HG03575 (cell line): ENCODE measurements at regions not wholly inside any gene's neighbourhood (a gene's known extent, or its start where the extent isn't known, plus 50 kb on each side); places are given as distances from the start of the nearest gene placed in this dataset.

ENCODE experiments used
- ATAC-seq: cut with Tn5 transposase; IDR thresholded peaks from one replicate; pipeline ENCODE4 v1.9.1; 2021; ENCODE audit not compliant: unreplicated experiment, insufficient number of reproducible peaks, low FRiP score; ENCODE audit errors: extremely low read depth

DNA sequence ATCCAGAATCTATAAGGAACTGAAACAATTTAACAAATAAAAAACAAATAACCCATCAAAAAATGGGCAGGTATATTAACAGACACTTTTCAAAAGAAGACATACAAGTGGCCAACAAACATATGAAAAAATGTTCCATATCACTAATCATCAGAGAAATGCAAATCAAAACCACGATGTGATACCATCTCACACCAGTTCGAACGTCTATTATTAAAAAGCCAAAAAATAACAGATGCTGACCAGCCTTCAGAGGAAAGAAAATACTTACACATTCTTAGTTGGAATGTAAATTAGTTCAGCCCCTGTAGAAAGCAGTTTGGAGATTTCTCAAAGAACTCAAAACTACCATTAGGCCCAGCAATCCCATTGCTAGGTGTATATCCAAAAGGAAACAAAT is 687.9 kb upstream of the AADAT start:
- ATAC-seq, result no peak

DNA sequence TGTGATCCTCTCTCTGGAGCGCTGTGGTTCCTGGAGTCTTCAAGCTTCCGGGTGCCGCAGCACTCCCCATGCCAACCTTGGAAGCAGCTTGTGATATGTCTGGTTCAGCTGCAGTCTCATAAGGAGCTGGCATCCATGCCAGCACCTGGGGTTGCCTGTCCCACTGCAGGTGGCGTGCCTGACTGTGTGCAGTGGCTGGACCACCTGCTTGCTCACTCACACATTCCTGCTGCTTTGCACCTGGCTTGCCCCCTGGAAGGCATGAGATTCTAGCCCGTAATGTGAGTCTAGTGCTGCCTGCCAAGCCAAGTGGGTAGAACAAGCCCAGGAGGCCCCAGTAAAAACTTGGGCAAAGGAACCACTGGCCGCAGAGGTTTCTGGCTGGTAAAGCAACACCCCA is 687.2 kb upstream of the AADAT start:
- ATAC-seq, result no peak

DNA sequence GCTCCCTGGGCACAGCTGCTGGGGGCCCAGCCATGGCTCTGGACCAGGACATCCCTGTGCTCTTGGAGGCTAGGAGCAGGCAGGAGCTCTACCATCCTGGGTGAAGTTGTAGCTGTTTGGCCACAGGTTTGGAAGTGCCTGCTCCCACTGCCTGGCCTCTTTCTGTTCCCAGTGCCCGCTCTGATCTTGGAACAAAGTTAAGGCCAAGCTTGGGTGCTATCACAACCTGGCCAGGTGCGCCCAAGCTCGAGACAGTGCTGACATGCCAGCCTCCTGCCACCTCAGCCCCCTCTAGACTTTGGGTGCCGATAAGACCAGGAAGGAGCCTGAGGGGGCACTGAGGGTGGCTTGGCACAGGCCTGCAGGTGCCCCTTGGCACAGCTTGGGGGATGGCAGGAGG is 686.1 kb upstream of the AADAT start:
- ATAC-seq, result no peak

DNA sequence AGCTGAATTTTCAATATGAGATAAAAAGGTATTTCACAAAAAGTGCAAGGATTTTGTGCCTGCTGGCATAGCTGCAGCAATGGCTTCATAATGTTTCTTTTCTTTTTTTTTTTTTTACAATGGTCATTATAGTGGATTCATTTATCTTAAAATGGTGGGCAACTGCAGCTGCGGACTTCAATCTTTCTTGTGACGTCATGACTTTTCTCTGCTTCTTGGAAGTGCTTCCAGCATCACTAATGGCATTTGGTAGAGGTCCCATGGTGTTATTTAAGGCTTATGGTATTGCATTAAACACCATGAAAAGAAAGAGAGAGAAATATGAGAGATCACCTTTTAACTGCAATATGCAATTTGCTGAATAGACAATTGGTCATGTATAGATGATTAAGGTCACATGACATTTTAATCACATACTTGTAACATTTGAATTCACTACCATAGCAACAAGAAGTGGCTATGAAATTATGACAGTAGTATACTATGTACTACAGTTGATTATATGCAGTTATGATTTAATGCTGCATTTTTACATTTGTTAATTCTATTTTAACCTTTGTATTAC is 684.0 kb upstream of the AADAT start:
- no peak for ATAC-seq

DNA sequence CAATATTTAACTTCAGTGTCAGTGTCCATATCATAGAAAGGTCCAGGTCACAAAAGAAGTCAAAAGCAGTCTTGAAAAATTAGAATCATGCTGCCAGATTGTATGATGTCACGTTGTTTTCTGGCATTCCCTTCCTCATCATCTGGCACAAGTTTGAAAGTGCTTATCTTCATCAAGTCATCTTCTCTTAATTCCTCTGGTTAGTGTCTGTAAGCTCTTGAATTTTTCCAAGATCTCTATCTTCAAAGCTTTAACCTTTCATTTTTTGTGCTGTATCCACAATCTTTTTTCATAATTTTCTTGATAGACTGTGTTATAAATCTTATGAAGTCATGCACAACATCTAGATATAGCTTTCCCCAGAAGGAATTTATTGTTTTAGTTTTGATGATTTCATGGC is 682.7 kb upstream of the AADAT start:
- no peak for ATAC-seq

DNA sequence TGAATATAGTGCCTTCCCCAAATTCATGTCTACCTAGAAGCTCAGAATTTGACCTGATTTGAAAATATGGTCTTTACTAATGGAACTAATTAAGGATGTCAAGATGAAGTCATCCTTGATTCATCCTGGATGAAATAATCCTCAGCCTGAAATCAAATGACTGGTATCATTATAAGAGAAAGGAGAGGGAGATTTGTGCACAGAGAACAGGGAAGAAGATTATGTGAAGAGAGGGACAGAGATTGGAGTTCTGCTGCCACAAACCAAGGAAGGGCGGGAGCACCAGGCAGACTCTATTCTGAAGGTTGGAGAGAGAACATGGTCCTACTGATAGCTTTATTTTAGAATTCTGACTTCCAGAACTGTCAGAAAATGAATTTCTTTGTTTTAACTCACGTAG is 680.9 kb upstream of the AADAT start:
- ATAC-seq, result no peak

DNA sequence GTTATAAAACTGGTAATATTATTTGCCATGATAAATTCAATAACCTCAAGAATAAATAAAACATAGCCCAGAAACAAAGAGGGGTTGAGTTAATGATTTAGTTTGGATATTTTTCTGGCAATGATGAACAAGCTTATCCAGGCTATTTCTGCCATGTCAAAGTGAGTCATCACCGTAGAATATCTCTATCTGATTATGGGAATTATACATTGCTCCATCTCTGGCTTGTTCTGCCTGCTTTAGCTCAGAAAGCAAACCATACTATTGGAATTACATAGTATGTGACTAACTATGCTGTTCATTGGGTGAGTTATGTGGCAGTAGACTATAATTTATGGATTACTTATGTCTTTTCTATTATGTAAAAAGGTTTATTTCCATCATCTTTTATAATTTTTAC is 680.1 kb upstream of the AADAT start:
- no peak for ATAC-seq

DNA sequence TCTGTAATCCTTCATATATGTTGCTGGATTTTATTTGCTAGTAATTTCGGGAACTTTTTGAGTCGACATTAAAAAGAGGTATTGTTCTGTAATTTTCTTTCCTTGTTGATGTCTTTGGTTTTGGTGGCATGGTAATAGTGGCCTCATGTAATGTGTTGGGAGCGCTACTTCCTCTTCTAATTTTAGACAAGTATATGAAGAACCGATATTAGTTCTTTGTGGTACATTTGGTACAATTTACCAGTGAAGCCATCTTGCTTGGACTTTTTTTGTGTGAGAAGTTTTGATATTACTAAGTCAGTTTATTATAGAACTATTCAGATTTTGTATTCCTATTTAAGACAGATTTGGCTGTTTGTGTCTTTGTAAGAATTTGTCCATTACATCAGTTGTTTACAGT is 669.2 kb upstream of the AADAT start:
- no peak for ATAC-seq

DNA sequence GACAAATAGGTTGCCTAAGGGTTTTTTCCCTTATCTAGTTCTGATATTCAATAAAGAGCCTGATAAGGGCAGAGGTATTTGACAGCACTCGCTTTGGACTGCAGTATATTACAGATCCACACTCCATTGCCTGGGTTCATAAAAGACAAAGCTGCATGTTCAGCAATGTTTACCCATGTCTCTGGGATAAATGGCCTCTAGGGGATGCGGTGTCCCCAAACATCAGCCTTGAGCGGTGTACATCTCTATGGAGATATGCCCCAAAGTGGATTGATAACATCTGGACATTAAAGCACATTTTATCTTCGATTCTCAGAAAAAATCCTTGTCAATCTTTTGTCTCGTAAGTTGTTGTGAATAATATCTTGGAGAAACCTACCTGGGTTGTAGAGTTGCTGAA is 660.8 kb upstream of the AADAT start:
- ATAC-seq, result no peak

DNA sequence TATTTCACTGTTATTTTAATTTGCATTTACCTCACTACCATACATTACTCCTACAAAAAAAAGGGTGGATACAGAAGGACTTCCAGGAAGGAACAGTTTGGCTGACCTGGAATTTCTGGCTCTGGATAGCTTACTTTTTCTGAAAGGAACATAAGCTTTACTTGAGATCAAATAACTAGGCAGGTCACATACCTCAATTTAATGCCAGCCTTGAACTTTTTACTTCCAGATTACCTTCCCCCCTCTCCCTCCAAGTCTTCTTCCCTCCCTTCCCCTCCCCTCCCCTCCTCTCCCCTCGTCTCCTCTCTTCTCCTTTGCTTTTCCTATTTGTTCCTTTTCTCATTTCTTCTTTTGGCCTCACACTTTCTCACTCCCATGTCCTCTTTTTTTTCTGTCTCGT is 659.2 kb upstream of the AADAT start:
- no peak for ATAC-seq

DNA sequence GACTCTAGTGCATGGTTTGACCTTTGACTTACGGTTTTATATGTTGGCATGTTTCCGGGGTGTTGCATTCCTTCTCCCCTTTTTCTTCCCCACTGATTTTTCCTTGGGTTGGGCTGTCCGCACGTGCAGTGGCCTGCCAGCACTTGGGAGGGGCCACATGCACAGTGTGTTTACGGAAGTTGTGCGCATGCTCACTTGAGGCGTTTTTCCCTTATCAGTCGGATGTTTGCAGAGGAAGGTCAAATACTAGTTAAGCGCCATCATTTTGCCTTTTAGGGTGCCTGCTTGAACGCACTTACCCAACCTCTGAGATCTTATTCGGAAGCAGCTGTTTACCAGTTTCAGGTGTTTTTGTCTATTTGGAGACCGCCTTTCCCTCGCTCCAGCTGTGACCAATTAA is 653.9 kb upstream of the AADAT start:
- ATAC-seq, result no peak

DNA sequence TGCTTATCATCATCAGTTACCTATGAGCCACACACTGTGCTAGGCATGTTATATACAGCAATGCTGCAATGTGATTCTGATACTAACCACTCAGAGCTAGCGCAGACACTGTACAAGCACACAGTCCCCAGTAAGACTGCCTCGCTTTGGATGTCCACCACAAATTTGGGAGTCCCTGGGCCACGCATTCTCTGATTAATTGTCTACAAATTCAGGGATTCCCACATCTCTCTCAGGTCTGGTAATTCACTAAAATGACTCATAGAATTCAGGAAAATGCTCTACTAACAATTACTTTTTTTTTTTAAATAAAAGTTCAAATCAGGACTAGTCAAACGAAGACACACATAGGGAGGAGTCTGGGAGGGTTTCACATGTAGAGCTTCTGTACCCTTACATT is 652.1 kb upstream of the AADAT start:
- no peak for ATAC-seq

DNA sequence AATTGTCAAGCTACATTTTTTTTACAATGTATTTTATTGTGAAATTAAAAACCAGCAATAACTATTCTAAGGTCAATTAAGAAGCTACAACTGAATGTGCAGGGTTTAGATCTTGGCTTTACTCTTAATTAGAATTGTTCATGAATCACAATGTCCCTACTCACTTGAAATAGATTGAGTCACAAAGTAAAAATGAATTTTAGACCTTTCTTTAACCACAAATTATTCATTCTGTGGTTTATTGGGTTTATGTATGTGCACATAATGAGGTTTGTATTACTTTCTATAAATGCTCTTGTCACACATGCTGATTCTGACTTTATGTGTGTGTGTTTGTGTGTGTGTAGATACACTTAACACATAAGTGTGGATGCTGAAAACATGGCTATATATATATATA is 647.0 kb upstream of the AADAT start:
- ATAC-seq, result no peak

DNA sequence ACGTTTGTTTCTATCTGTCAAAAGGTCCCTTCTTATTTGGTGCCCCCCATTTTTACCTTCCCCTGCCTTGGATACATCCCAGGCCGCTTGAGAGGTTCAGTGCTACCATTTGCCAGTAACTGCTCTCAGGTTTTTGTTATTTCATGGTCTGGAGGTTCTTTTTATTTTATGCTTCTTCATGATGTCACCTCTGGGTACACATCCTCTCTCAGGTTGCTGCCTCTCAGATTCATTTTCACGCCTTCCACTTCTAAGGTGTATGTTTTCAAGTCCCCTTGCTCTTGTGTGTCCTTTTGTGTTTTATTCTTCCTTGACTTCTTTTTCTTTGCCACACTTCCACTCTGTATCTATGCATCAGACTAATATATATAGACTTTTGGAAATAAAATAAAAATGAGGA is 640.1 kb upstream of the AADAT start:
- ATAC-seq, result no peak

DNA sequence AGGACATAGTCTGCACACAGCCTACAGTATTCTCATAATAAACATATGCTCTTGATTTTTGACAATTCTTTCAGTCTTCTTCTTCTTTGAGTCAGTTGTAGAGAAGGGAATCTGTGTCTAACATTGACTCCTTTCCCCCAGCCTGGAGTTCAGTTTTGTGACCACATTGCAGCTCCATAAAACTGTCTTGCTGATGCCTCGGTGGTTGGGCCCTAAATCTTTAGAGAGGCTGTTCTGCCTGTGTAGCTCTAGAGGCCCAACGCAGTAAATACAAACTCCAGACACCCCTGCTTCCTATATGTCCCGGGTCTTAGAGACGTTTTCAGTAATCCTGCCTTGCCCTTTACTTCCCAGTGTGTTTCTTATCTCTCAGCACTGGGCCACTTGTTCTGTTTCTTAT is 639.5 kb upstream of the AADAT start:
- no peak for ATAC-seq

DNA sequence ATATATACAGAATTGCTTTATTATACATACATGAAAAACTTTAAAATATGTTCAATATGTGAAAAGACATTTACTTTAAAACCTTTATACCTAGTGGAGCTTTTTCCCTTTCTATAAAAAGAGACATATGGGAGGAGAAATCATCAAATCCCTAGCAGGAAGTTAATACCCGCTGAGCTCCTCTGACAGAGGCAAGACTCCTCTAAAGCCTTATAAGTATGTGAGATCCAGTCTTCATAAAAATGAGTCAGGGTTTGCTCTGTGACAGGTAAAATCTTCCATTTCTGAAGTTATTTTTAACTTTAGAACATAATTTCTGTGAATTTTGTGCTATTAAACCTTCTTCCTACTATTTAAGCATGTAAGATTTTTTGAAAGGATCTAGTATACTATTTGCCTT is 634.4 kb upstream of the AADAT start:
- ATAC-seq, result no peak

DNA sequence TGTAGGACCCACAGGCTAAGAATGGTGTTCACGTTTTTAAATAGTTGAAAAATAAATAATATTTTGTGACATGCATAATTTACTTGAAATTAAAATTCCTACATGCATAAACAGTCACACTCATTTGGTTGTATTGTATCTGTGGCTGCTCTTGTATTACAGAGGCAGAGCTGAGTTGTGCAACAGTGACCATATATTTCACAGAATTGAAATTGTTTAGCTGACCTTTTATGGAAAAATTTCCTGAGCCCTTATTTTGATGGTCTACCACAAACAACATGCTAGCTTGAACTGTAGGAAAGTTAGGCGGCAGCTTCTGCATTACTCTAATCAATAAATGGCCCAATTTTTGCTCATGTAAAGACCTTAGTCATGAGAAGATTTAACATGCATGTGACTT is 633.4 kb upstream of the AADAT start:
- ATAC-seq, result no peak

DNA sequence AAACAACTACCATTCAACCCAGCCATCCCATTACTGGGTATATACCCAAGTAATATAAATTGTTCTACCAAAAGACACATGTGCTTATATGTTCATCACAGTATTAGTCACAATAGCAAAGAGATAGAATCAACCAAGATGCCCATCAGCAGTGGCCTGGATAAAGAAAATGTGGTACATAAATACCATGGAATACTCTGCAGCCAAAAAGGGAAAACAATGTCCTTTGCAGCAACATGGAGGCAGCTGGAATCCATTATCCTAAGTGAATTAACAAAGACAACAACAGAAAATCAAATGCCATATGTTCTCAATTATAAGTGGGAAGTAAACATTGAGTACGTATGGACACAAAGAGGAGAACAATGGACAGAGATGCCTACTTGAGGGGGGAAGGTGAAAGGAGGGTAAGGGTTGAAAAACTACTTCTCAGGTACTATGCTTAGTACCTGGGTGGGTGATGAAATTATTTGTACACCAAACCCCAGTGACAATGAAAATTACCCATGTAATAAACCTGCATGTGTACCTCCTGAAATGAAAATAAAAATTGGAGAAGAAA is 632.1 kb upstream of the AADAT start:
- no peak for ATAC-seq

DNA sequence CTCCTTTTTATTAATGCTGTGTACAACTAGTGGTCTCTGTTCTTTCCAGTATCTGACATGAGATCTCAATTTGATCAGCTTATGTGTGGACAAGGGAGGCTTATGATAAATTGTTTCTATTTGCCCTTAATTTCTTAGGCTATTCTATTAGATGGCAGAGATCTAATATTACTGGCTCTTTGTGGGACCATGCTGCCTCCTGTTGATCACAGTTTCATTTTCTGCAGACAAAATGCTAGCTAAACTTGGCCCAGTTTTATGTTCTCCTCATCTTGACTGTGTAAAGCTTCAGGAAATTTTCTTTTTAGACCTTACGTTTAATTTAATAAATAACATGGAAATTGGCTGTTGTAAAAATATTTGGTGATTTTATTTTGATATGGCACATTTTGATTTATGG is 627.1 kb upstream of the AADAT start:
- no peak for ATAC-seq

DNA sequence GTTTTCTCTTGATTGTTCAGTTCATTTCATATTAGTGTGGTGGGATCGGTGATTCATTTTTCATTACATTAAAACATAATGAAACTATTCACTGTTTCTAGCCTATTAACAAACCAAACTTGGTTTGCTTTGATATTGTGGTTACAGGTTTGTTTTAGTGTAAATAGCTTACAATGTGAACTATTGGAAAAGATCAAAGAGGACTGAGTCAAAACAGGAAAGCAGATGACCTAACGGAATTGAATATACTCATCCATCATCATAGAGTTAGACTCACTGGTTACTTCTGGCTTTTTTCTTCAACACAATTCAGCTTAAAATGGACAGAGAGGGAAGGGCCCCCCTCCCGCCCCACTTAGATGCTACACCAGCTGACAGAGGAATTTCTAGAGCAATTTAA is 616.2 kb upstream of the AADAT start:
- no peak for ATAC-seq

DNA sequence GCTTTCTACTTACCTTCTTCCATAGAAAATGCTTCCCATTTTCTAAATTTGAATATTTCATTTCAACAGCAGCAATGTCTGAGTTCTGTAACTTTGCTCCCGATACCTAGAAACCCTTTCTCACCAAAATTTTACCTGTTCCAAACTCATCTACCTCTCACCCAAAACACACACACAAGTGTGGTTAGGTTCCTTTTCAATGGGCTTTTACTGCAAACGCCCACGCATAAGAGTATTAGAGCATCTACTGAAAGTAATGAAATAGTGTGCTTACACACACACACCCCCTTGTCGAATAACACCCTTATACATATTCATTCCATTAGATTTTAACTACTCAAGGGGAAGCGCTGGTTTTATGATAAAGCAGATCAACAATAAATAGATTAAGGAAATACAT is 610.3 kb upstream of the AADAT start:
- no peak for ATAC-seq

DNA sequence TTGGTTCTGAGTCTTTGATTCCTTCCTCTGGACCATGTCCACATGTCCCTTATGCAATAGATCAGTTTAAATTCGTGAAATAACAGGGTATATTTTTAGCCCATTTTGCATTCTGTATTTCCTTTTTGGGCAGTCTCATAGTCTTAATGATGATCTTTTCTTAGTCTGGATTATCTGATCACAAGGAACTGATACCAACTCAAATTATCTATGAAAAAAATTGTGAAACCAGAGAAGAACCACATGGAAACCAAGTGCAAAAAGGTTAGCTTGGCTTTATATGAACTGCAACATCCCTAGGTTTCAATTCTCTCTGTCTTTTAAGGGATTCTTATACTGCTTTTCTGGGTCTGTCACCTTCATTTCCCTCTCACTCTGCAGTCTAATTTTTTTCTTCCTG is 608.6 kb upstream of the AADAT start:
- ATAC-seq, result no peak
